VCaP (cell line): ENCODE measurements at regions not wholly inside any gene's neighbourhood (a gene's known extent, or its start where the extent isn't known, plus 50 kb on each side); places are given as distances from the start of the nearest gene placed in this dataset.
"Not testable (repeated sequence)": the region's sequence is repeated elsewhere in the genome, so short reads cannot be mapped to it uniquely, and the experiment has no call there.

Source experiments
- H3K27ac ChIP-seq: fragments of 450-650 bp; 2 replicates; pipeline ENCODE4 v1.5.1; 2017
- TF ChIP-seq, protein P1 (sequence below): fragments of 450-650 bp; conservative IDR thresholded peaks from 2 replicates; pipeline ENCODE4 v1.5.1; 2017; ENCODE audit warnings: mild to moderate bottlenecking, moderate library complexity

GRCh38 chr14:37779480-37779879, 184.1 kb downstream of the TTC6 start:
- TF ChIP-seq, protein P1, sequence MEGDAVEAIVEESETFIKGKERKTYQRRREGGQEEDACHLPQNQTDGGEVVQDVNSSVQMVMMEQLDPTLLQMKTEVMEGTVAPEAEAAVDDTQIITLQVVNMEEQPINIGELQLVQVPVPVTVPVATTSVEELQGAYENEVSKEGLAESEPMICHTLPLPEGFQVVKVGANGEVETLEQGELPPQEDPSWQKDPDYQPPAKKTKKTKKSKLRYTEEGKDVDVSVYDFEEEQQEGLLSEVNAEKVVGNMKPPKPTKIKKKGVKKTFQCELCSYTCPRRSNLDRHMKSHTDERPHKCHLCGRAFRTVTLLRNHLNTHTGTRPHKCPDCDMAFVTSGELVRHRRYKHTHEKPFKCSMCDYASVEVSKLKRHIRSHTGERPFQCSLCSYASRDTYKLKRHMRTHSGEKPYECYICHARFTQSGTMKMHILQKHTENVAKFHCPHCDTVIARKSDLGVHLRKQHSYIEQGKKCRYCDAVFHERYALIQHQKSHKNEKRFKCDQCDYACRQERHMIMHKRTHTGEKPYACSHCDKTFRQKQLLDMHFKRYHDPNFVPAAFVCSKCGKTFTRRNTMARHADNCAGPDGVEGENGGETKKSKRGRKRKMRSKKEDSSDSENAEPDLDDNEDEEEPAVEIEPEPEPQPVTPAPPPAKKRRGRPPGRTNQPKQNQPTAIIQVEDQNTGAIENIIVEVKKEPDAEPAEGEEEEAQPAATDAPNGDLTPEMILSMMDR, result no peak
- no peak overlapping the region for H3K27ac ChIP-seq

DNA sequence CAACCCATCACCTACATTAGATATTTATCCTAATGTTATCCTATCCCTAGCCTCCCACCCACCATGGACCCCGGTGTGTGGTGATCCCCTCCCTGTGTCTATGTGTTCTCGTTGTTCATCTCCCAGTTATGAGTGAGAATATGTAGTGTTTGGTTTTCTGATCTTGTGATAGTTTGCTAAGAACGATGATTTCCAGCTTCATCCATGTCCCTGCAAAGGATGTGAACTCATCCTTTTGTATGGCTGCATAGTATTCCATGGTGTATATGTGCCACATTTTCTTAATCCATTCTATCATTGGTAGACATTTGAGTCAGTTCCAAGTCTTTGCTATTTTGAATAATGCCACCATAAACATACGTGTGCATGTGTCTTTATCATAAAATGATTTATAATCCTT, 185.3 kb downstream of the TTC6 start:
- not testable (repeated sequence) for H3K27ac ChIP-seq

GRCh38 chr14:37784203-37784826, 188.9 kb downstream of the TTC6 start:
- not testable (repeated sequence) for H3K27ac ChIP-seq

GRCh38 chr14:37784827-37785223, 189.4 kb downstream of the TTC6 start:
- H3K27ac ChIP-seq, result not testable (repeated sequence)

- H3K27ac ChIP-seq, result not testable (repeated sequence)
Observed at GRCh38 chr14:37785298-37785697, 189.9 kb downstream of the TTC6 start.

GRCh38 chr14:37786114-37786625, 190.7 kb downstream of the TTC6 start:
- H3K27ac ChIP-seq, result not testable (repeated sequence)

DNA sequence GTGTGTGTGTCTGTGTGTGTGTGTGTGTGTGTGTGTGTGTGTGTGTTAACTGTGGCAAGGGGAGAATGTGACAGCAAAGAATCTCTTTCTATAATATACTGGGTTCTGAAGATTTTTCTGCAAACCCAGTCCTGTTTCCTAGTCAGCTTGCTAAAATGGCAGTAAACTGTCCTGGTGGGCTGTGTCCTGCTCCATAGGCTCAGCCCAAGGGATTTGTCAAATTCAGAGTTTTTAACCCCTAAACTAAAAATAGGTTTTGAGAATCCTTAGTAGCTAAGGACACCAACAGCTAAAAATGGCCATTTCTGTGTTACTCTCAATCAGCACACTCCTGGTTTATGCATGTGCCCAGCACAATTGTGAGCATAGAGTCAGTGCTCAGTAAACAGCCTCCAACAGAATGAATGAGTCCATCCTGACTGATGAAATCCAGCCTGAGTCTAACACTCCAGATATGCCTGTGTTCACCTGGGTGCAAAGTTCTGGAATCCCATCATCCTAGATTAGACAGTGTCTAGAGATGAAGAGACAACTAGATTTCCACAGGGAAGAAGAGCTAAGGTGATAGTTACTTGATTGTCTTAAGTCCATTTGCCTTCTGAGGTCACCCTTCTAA, 192.6 kb downstream of the TTC6 start:
- no peak overlapping the region for H3K27ac ChIP-seq
- TF ChIP-seq, protein P1, result no peak

DNA sequence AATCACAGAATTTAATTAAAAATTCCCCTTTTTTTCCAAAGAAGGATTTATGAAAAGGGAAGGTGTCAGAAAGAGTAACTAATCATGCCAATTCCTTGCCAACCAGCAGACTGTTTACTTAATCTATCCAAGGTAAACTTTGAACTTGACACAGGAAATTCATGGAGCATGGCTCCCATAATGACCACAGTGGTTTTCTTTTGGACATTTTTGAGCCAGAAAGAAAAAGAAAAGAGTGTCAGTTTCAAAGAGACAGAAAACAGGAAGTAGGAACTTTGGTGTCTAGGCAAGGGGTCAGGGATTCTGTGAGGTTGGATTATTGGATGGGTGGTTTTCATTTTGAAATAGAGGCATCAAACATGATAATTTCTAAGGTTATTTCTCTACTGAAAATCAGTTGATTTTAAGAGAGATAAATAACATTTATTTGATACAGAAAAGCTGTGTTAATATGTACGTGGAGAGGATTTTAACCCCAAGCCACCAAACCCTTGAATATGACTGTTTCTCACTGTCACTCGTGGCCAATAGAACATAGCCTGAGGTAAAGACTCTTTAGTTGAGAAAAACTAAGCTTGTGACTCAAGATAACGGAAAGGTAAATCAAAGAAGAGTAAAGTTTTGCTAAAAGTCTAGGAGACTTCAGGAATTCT, 196.1 kb downstream of the TTC6 start:
- TF ChIP-seq, protein P1, result no peak
- no peak overlapping the region for H3K27ac ChIP-seq

DNA sequence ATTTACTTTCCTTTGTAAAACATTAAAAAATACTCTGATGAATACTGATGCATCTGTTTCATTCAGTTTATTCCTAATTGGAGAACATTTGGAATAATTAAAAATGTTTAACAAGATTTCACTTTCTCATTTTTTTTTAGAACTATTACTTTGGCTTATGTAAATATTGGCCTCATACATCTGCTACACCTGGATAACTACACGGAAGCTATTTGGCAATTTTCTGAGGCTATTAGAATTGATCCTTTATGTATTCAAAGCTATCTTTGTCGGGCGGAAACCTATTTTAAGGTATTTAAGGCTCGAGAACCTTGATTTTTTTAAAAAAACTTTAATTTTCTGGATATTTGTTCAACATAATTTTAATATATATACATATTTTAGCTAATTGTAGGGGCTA, 196.7 kb downstream of the TTC6 start:
- TF ChIP-seq, protein P1, result no peak
- H3K27ac ChIP-seq, result no peak overlapping the region

DNA sequence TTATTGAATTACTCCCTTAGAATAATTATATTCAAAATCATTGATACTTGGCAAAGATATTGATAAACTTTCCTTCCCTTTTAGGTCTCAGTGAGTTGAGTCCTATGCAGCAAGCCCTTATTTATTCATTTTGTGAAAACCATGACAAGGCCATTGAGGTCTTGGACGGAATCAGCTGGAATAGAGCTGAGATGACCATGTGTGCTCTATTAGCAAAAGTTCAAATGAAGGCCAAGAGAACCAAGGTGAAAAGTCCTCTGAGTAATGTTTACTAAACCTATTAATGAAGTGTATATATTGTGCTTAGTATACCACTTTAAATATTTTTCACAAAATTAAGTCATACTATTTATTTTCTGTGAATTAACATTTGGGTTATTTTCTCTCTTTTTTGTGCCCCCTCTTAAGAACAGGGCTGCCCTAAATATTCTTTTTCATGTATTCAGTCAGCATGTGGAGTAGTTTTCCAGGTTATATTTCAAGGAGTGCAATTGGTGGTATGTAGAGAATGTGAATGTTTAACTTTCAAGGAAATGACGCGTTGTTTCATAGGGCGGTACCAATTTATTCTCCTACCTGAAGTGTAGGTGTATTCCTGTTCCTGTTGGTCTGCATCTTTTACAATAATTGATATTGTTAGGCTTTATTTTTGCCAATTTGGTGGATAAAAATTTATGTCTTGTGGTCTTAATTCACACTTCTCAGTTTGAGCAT, 201.4 kb downstream of the TTC6 start:
- H3K27ac ChIP-seq, result no peak overlapping the region
- TF ChIP-seq, protein P1, result no peak
